B cell (primary cell): ENCODE measurements at regions not wholly inside any gene's neighbourhood (a gene's known extent, or its start where the extent isn't known, plus 50 kb on each side); places are given as distances from the start of the nearest gene placed in this dataset.

Source experiments
- ATAC-seq: fragments of 200-7000 bp; cut with Tn5 transposase; one replicate; pipeline ENCODE4 v1.10.0; 2021; ENCODE audit warnings: low read depth, mild to moderate bottlenecking, moderate number of reproducible peaks, moderate library complexity
- CTCF ChIA-PET: fragments of 350-600 bp; sonication (Branson Sonifier 250); formaldehyde crosslinking; loops from one replicate; lab custom pipeline; 2021; ENCODE audit warnings: antibody characterized with exemption, inconsistent platforms; lab: Charles Lee
- POLR2A ChIA-PET: fragments of 350-600 bp; sonication (Branson Sonifier 250); formaldehyde crosslinking; loops from one replicate; lab custom pipeline; 2021; ENCODE audit warnings: antibody characterized with exemption; lab: Charles Lee
- DNase-seq: peaks from one replicate; pipeline ENCODE4 v3.0.0; 2013
- H2AFZ ChIP-seq: 2 replicates; pipeline ENCODE4 v1.6.1; 2012; ENCODE audit warnings: mild to moderate bottlenecking, low read depth, low read length; ENCODE audit not compliant: insufficient read depth, poor library complexity, severe bottlenecking
- H3K27ac ChIP-seq, 2 donors: 1 replicate in 1 of 2; 2 replicates in 1 of 2; pipeline ENCODE4 v1.5.1; 2012 to 2013; ENCODE audit warnings: low read length in 2 of 2, mild to moderate bottlenecking in 2 of 2, moderate library complexity in 1 of 2
- H3K27me3 ChIP-seq, 4 experiments: fragments of 200-600 bp in 1 of 4; sonication (generic) in 1 of 4; replicated peaks in 1 of 4; 1 replicate in 2 of 4; 2 replicates in 2 of 4; pipeline versions ENCODE4 v1.6.1 to v1.7.0; 2013 to 2016; ENCODE audit warnings: low read length in 3 of 4, mild to moderate bottlenecking in 2 of 4, mixed read lengths in 1 of 4, moderate library complexity in 1 of 4; ENCODE audit not compliant: insufficient read depth in 4 of 4, control insufficient read depth in 3 of 4; ENCODE audit errors: control extremely low read depth in 1 of 4
- H3K36me3 ChIP-seq, 2 experiments: replicated peaks in 1 of 2; 1 replicate in 1 of 2; 2 replicates in 1 of 2; pipeline versions ENCODE4 v1.6.1 to v1.7.1; 2013; ENCODE audit warnings: low read length in 1 of 2; ENCODE audit not compliant: insufficient read depth in 2 of 2, control insufficient read depth in 1 of 2; ENCODE audit errors: control extremely low read depth in 1 of 2, extremely low read depth in 1 of 2
- H3K4me1 ChIP-seq, 2 donors: fragments of 200-600 bp in 1 of 2; sonication (generic) in 1 of 2; 1 replicate in 1 of 2; 2 replicates in 1 of 2; pipeline versions ENCODE4 v1.5.1 to v1.6.1; 2013 to 2017; ENCODE audit warnings: low read length in 2 of 2; ENCODE audit not compliant: control insufficient read depth in 2 of 2, insufficient read depth in 2 of 2
- H3K4me2 ChIP-seq: replicated peaks from 2 replicates; pipeline ENCODE3; 2012; ENCODE audit warnings: mild to moderate bottlenecking, low read depth, low read length; ENCODE audit not compliant: poor library complexity, severe bottlenecking
- H3K4me3 ChIP-seq, 5 experiments: fragments of 200-600 bp in 1 of 5; sonication (generic) in 1 of 5; 1 replicate in 3 of 5; 2 replicates in 2 of 5; pipeline versions ENCODE4 v1.5.1 to v1.7.0; 2011 to 2016; ENCODE audit warnings: low read length in 4 of 5, mild to moderate bottlenecking in 4 of 5, low read depth in 2 of 5, control low read depth in 1 of 5, moderate library complexity in 1 of 5; ENCODE audit not compliant: insufficient read depth in 1 of 5; ENCODE audit errors: control extremely low read depth in 1 of 5, extremely low read depth in 1 of 5
- H3K79me2 ChIP-seq: fragments of 200-600 bp; sonication (generic); one replicate; pipeline ENCODE4 v1.6.0; 2016; ENCODE audit warnings: low read length; ENCODE audit not compliant: control insufficient read depth, insufficient read depth
- H3K9ac ChIP-seq: fragments of 200-600 bp; sonication (generic); 2 replicates; pipeline ENCODE4 v1.6.1; 2017; ENCODE audit warnings: mild to moderate bottlenecking, low read length, moderate library complexity
- H3K9me3 ChIP-seq, 3 donors: one replicate each; pipeline versions ENCODE4 v1.6.1 to v1.7.1; 2013; ENCODE audit warnings: low read length in 2 of 3; ENCODE audit not compliant: control insufficient read depth in 2 of 3, insufficient read depth in 1 of 3; ENCODE audit errors: control extremely low read depth in 1 of 3
- H4K20me1 ChIP-seq: 2 replicates; pipeline ENCODE4 v1.6.0; 2012; ENCODE audit warnings: mild to moderate bottlenecking, low read length; ENCODE audit not compliant: insufficient read depth, control insufficient read depth, poor library complexity, severe bottlenecking
- H3K27ac Mint-ChIP-seq: one replicate; pipeline ENCODE4 v1.8.0; 2021; ENCODE audit warnings: mixed read lengths
- H3K27me3 Mint-ChIP-seq: one replicate; pipeline ENCODE4 v1.8.0; 2021; ENCODE audit warnings: mixed read lengths
- H3K4me1 Mint-ChIP-seq: one replicate; pipeline ENCODE4 v1.8.0; 2021; ENCODE audit warnings: mixed read lengths
- H3K4me3 Mint-ChIP-seq: one replicate; pipeline ENCODE4 v1.8.0; 2021; ENCODE audit warnings: mixed read lengths
- H3K9me3 Mint-ChIP-seq: one replicate; pipeline ENCODE4 v1.8.0; 2022; ENCODE audit warnings: mixed read lengths; ENCODE audit not compliant: insufficient read depth
- EZH2 ChIP-seq: IDR thresholded peaks from 2 replicates; pipeline ENCODE4 v1.6.1; 2012; ENCODE audit warnings: borderline replicate concordance, low read depth, mild to moderate bottlenecking, moderate library complexity, low read length; ENCODE audit not compliant: insufficient read depth, poor library complexity, severe bottlenecking
- WGBS: methylation state at CpG from one replicate; pipeline ENCODE4 v1.1.5; 2013; ENCODE audit warnings: missing lambda C conversion rate; ENCODE audit not compliant: insufficient coverage; 5-methylcytosine and 5-hydroxymethylcytosine counted together
- intact Hi-C: fragments of 100-400 bp; cut with micrococcal nuclease; formaldehyde crosslinking; loops from one replicate; pipeline ENCODE4 v1.10.0; 2022
- TF ChIP-seq, protein P1 (sequence below): fragments of 200-600 bp; IDR thresholded peaks from one replicate; pipeline ENCODE4 v1.8.0; 2022; ENCODE audit warnings: antibody characterized with exemption, mild to moderate bottlenecking

- Histone ChIP-seq H3K27ac (no peak overlapping the region), H3K27me3 (no peaks in the 10 kb centered on the region), H4K20me1 (no peaks in the 10 kb centered on the region), H3K4me3 (no peak overlapping the region), H3K79me2 (no peaks in the 10 kb centered on the region), H3K4me2 (no peak overlapping the region), H3K9me3 (peaks cover 0 to 1% (median 0%) of the 10 kb centered on the region in 3 donors), H3K4me1 (no peaks in the 10 kb centered on the region), H2AFZ (no peak overlapping the region), H3K9ac (no peak overlapping the region), H3K36me3 (no peaks in the 10 kb centered on the region)
- DNase-seq, result no peak
- intact Hi-C loops, result no loop called here
- ChIA-PET CTCF (no interaction called here), POLR2A (no interaction called here)
- no peak overlapping the region for H3K27ac Mint-ChIP-seq
- TF ChIP-seq, protein P1, sequence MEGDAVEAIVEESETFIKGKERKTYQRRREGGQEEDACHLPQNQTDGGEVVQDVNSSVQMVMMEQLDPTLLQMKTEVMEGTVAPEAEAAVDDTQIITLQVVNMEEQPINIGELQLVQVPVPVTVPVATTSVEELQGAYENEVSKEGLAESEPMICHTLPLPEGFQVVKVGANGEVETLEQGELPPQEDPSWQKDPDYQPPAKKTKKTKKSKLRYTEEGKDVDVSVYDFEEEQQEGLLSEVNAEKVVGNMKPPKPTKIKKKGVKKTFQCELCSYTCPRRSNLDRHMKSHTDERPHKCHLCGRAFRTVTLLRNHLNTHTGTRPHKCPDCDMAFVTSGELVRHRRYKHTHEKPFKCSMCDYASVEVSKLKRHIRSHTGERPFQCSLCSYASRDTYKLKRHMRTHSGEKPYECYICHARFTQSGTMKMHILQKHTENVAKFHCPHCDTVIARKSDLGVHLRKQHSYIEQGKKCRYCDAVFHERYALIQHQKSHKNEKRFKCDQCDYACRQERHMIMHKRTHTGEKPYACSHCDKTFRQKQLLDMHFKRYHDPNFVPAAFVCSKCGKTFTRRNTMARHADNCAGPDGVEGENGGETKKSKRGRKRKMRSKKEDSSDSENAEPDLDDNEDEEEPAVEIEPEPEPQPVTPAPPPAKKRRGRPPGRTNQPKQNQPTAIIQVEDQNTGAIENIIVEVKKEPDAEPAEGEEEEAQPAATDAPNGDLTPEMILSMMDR, result no peak
- TF ChIP-seq EZH2, result no peak
- no peak for ATAC-seq
- no peaks in the 10 kb centered on the region for H3K27me3 Mint-ChIP-seq
- no peak overlapping the region for H3K4me3 Mint-ChIP-seq
- WGBS, result no CpG with 5 or more reads among the region's 2 CpGs
- H3K4me1 Mint-ChIP-seq, result no peaks in the 10 kb centered on the region
- H3K9me3 Mint-ChIP-seq, result no peaks in the 10 kb centered on the region
These were observed 722.3 kb upstream of the NECTIN3 start for GRCh38 chr3:110349295-110349694.

- ATAC-seq (no peak), DNase-seq (no peak)
- Histone ChIP-seq H3K9ac (no peak overlapping the region), H3K36me3 (no peaks in the 10 kb centered on the region), H3K4me1 (no peaks in the 10 kb centered on the region), H3K4me3 (no peak overlapping the region), H3K9me3 (no peaks in the 10 kb centered on the region), H3K27ac (no peak overlapping the region), H3K79me2 (no peaks in the 10 kb centered on the region), H2AFZ (no peak overlapping the region), H3K27me3 (no peaks in the 10 kb centered on the region), H3K4me2 (no peak overlapping the region), H4K20me1 (no peaks in the 10 kb centered on the region)
- Mint-ChIP-seq H3K9me3 (no peaks in the 10 kb centered on the region), H3K27me3 (no peaks in the 10 kb centered on the region), H3K27ac (no peak overlapping the region), H3K4me3 (no peak overlapping the region), H3K4me1 (no peaks in the 10 kb centered on the region)
- POLR2A ChIA-PET, result no interaction called here
- TF ChIP-seq EZH2, result no peak
- TF ChIP-seq, protein P1, result no peak
- CTCF ChIA-PET, result no interaction called here
- WGBS, result no CpG with 5 or more reads among the region's 2 CpGs
- intact Hi-C loops, result no loop called here
These were observed 718.6 kb upstream of the NECTIN3 start for GRCh38 chr3:110352841-110353604.
